Vagina (tissue), 2 donors: ENCODE measurements at regions not wholly inside any gene's neighbourhood (a gene's known extent, or its start where the extent isn't known, plus 50 kb on each side); places are given as distances from the start of the nearest gene placed in this dataset.

Source experiments
- CTCF ChIP-seq, 3 experiments: fragments of 450-650 bp in 2 of 3; fragments of 200-600 bp in 1 of 3; sonication (generic) in 1 of 3; IDR thresholded peaks; one replicate each; pipeline ENCODE4 v1.5.1; 2017 to 2019; ENCODE audit warnings: antibody characterized with exemption in 3 of 3, mild to moderate bottlenecking in 2 of 3, moderate library complexity in 2 of 3
- POLR2A ChIP-seq, 2 donors: fragments of 450-650 bp; IDR thresholded peaks; one replicate each; pipeline ENCODE4 v1.6.1; 2017; ENCODE audit warnings: antibody characterized with exemption in 2 of 2, mild to moderate bottlenecking in 2 of 2, moderate library complexity in 2 of 2
- POLR2AphosphoS5 ChIP-seq, 2 donors: sonication (generic); formaldehyde crosslinking; IDR thresholded peaks; one replicate each; pipeline ENCODE4 v1.9.0; 2017; ENCODE audit warnings: antibody characterized with exemption in 2 of 2, mild to moderate bottlenecking in 2 of 2, low read depth in 1 of 2; ENCODE audit not compliant: insufficient read depth in 1 of 2

GRCh38 chr13:99778500-99778899 lies 193.1 kb downstream of the ZIC5 start:
- TF ChIP-seq POLR2AphosphoS5 (IDR thresholded peaks at IDR 0.05; ENCODE audit: insufficient read depth in 1 of 2, low read depth in 1 of 2) (no peak), CTCF (IDR thresholded peaks at IDR 0.05) (no peak), POLR2A (IDR thresholded peaks at IDR 0.05) (no peak)
